Urothelium cell line (cell line): ENCODE measurements at regions not wholly inside any gene's neighbourhood (a gene's known extent, or its start where the extent isn't known, plus 50 kb on each side); places are given as distances from the start of the nearest gene placed in this dataset.
"Not testable (repeated sequence)": the region's sequence is repeated elsewhere in the genome, so short reads cannot be mapped to it uniquely, and the experiment has no call there.

Source experiments
- DNase-seq: peaks from one replicate; pipeline ENCODE4 v3.0.0; 2011; ENCODE audit warnings: low spot score, mixed read lengths
- FAIRE-seq: peaks from 2 replicates; lab custom pipeline; 2011; peaks lifted over from hg19 to GRCh38; lab: Jason Lieb, UNC

DNA sequence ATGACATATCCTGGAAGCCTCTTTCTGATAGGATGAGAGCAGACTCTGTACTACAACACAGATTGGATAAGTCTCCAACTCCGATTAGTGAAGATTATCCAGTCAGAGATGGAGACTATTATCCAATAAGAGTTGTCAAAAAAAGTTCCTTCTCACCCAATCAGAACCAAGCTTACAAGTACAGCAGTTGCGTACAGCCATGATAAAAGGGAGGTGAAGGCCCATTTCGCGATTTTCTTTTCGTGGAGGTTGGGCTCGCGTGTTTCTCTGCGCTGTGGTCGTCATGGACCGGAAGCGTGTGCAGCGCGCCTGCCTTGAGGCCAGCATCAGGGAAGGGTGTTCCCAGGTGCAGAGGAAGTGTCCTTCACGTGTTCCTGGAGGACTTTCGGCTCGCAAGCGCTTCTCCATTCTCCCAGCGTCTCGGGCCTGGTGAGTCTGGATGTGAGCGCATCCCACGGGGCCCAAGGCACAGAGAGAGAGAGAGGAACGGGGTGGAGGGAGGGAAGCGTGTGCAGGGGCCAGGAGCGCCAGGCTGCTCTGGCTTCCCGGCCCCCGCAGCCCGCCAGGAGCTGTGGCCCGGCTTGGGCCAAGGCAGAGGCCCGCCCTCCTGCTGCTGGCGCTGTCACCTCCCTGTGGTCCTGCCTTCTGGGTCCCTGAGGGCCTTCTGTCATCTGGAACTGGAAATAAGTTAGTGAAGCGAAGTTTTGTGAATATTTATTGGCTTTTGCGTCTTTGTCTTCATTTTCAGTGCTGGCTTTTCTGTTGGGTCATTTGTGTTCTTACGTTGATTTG, 53.9 kb downstream of the CDRT15L2 start:
- FAIRE-seq, DNase-seq: not testable (repeated sequence)

DNA sequence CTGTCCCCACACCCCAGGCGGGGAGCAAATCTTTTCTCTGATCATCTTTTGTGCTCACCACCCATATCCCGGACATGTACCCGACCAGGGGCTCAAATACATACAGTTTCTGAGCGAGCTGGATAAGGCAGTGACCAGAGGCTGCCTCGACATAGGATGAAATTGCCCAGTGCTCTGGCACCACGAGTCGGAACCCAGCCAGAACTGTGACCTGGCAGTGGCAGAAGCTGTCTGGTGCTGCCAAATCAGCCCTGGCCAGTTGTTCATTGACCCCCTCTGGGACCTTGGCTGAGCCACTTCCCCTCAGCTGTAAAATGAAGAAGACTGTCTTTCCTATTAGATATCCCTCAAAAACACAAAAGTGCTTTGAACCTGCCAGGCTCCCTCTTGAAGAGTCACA, 60.6 kb downstream of the CDRT15L2 start:
- DNase-seq, FAIRE-seq: not testable (repeated sequence)

GRCh38 chr17:20646661-20647272, 67.2 kb downstream of the CDRT15L2 start:
- DNase-seq, FAIRE-seq: not testable (repeated sequence)

DNA sequence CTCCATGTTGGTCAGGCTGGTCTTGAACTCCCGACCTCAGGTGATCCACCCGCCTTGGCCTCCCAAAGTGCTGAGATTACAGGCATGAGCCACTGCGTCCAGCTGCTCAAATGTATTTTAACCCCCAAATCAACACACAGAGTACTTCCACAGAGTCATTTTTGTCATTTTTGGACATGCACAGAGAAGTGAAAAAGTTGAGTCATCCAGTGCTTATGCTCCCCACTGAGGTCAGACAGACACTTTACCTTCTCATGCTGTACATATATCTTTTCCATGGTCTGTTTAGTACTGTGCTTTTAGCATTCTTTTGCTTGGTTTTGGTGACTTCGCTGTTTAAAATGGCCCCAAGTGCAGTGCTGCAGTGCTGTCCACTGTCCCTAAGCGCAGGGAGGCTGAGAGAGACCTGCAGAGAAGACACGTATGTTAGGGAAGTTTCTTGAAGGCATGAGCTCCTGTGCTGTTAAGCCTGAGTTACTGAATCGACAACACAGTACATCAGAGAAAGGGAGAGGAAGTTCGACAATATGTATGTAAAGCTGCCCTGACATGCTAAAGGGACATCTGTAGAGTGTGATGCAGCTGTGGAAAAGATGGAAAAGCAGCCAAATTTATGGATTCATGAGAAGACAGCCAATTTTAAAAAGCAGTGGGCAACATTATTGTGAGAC, 69.7 kb downstream of the CDRT15L2 start:
- DNase-seq, FAIRE-seq: not testable (repeated sequence)

GRCh38 chr17:20651022-20651421, 71.5 kb downstream of the CDRT15L2 start:
- DNase-seq, FAIRE-seq: not testable (repeated sequence)

DNA sequence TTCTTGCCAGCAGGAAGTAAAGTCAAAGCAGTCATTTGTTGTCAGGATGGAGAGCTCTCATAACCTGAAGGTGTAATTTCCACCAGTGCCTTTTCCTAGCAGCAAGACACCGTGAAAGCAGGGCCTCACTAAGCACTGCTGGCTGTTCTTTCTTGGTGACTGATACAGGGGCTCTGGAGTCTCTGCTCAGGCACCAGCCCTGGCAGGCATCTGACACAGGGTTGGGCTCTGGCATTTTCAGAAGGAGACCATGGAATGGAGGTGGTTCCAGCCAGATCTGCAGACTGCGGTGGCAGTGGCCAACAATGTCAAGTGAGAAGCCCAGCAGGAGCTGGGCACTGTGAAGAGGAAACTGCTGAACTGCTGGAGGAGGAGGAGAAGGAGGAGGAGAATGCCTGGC, 72.2 kb downstream of the CDRT15L2 start:
- FAIRE-seq, DNase-seq: not testable (repeated sequence)

DNA sequence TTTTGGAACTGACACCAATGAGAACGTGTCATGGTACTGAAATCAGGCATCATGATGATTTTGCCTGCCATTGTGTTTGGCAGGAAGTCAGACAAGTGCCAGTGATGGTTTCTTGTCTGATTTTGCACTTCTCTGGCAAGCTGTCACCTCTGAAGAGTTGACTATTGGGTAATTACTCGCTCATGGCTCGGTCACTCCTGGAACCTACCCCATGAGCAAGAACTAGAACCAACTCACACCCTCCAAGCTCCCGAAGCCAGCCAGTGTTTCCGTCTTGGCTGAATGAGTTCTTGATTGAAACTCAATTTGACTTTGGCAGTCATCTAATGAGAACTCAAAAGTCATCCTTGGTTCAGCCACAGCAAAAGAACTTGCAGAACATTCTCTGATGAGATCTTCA, 73.9 kb downstream of the CDRT15L2 start:
- DNase-seq, FAIRE-seq: not testable (repeated sequence)

DNA sequence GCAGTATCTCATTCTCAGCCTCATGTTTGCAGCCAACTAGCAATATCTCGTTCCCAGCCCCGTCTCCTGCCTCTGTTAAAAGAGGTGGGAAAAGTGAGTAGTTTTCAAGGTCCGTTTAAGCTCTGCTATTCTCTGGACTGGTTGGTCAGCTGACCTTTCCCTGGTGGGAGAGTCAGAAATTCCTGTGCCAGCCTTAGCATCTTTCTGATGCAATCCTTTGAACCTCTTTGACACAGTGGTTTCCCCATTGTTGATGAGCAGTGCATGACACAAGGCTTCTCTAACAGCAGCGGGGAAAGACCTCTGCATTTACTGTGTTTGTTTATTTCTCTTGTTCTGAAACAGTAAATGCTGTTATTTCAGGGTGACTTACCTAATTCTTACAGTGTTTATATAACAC, 74.6 kb downstream of the CDRT15L2 start:
- not testable (repeated sequence) for DNase-seq, FAIRE-seq

DNA sequence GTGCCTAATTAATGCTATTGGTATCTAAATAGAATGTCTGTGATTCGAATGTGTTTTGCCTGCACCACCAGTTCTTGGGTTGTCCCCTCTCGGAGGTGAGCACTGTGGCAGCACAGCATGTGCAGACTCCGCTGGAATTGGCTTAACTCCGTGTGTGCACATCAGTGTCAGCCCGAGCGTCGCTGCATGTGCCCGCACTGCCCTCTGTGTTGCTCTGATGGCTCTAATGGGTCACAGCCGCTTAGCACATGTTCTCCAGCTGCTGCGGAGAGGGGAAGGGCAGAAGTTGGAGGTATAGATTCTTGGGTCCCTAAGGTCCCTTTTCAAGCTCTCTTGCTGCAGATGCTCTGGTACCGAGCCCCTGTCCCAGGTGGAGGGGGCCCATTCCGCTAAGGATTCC, 75.1 kb downstream of the CDRT15L2 start:
- DNase-seq, FAIRE-seq: not testable (repeated sequence)

GRCh38 chr17:20665103-20665955, 85.8 kb downstream of the CDRT15L2 start:
- FAIRE-seq, DNase-seq: not testable (repeated sequence)

DNA sequence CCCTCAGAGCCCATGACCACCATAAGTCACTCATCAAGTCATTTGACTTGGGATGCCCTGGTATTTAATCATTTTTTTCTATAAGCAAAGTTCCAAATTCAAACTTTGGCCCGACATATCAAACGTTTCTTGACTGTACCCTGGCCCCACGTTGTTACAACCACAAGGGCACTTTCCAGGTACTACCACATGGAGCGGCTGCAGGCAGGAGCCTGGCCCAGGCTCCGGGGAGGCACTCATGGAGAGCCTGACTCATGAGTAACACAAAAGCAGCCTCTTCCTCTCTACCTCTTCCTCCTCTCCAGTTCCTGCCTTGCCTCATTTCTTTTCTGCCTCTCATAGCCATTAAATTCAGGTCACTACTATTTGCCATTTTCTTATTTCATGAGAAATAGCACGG, 87.2 kb downstream of the CDRT15L2 start:
- DNase-seq, FAIRE-seq: not testable (repeated sequence)

- DNase-seq, FAIRE-seq: not testable (repeated sequence)
Observed at GRCh38 chr17:20667712-20668111, 88.2 kb downstream of the CDRT15L2 start.

GRCh38 chr17:20668316-20668715, 88.8 kb downstream of the CDRT15L2 start:
- not testable (repeated sequence) for DNase-seq, FAIRE-seq

- FAIRE-seq, DNase-seq: not testable (repeated sequence)
Observed at GRCh38 chr17:20668868-20669267, 89.3 kb downstream of the CDRT15L2 start.

GRCh38 chr17:20670506-20670905, 91.0 kb downstream of the CDRT15L2 start:
- FAIRE-seq, DNase-seq: not testable (repeated sequence)

DNA sequence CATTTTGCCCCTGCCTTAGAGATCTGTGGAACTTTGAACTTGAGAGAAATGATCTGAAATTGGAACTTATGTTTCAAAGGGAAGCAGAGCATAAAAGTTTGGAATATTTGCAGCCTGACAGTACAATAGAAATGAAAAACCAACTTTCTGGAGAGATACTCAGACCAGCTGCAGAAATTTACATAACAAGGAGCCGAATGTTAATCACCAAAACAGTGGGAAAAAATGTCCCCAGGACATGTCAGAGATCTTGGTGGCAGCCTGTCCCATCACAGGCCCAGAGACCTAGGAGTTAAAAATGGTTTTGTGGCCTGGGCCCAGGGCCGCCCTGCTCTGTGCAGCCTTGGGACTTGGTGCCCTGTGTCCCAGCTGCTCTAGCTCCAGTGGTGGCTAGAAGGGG, 94.8 kb downstream of the CDRT15L2 start:
- FAIRE-seq, DNase-seq: not testable (repeated sequence)

DNA sequence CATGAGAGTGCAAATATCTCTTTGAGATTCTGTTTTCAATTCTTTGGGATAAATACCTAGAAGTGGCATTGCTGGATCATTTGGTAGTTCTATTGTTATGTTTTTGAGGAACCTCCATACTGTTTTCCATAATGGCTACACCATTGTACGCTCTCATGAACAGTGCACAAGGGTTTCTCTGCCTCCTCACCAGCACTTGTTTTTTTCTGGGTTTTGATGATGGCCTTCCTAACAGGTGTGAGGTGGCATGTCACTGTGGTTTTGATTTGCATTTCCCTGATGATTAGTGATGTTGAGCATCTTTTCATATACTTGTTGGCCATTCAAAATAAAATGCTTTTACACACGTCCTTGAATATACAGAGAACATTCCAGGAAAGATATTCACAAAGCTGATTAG, 96.2 kb downstream of the CDRT15L2 start:
- not testable (repeated sequence) for FAIRE-seq, DNase-seq

DNA sequence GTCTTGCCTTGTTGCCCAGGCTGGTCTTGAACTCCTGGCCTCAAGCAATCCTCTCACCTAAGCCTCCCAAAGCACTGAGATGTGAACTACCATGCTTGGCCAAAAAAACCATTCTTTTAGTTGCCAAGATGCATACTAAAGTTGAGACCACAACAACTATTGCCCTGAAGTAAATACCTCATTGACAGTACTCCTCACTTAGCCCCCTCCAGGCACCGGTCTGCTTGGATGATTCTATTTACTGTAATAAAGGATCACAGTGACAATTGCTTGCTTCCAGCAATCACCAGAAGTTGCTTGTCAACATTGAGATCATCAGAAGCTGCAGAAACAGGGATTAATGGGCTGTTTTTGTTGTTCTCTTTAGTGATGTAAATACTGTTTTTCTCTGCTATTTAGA, 97.1 kb downstream of the CDRT15L2 start:
- not testable (repeated sequence) for FAIRE-seq, DNase-seq

GRCh38 chr17:20677469-20677868, 97.9 kb downstream of the CDRT15L2 start:
- not testable (repeated sequence) for FAIRE-seq, DNase-seq

DNA sequence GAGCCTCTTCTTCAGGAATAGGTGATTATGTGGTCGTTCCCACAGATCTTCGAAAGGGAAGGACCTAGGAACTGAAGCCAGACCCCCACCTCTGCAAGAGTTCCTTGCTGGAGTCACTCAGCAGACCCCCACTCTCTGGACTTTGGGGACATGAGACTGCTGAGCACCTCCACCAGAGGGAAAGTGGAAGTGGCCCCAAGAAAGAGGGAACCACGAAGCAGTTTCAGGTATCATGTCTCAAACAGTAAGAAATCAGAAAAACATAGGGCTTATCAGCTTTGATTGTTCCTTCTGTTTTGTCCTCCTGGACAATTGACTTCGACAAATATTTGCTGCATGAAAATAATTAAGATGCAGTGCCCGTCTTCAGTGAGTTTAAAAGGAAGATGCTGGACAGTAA, 98.9 kb downstream of the CDRT15L2 start:
- not testable (repeated sequence) for DNase-seq, FAIRE-seq
